Neural cell (in vitro differentiated cells): ENCODE measurements at regions not wholly inside any gene's neighbourhood (a gene's known extent, or its start where the extent isn't known, plus 50 kb on each side); places are given as distances from the start of the nearest gene placed in this dataset.

ENCODE experiments used
- H2AFZ ChIP-seq: fragments of 200-600, 300-800 bp; sonication (generic), shearing (Covaris generic); 2 replicates; pipeline ENCODE4 v1.6.0; 2014; ENCODE audit warnings: low read depth, mild to moderate bottlenecking, antibody characterized with exemption, low read length, moderate library complexity
- H3F3A ChIP-seq: fragments of 200-600 bp; shearing (Covaris generic); 2 replicates; pipeline ENCODE4 v1.6.1; 2016; ENCODE audit warnings: mild to moderate bottlenecking, moderate library complexity, mixed read lengths, antibody characterized with exemption, low read length; ENCODE audit not compliant: insufficient read depth, poor library complexity, severe bottlenecking
- H3K27ac ChIP-seq: fragments of 200-600, 300-800 bp; sonication (generic), shearing (Covaris generic); 2 replicates; pipeline ENCODE4 v1.5.1; 2014; ENCODE audit warnings: mild to moderate bottlenecking, low read length, moderate library complexity
- H3K27me3 ChIP-seq: fragments of 300-800, 200-600 bp; sonication (generic), shearing (Covaris generic); 2 replicates; pipeline ENCODE4 v1.6.0; 2014; ENCODE audit warnings: mild to moderate bottlenecking, low read depth, low read length, moderate library complexity; ENCODE audit not compliant: insufficient read depth
- H3K36me3 ChIP-seq: fragments of 300-800, 200-600 bp; sonication (generic), shearing (Covaris generic); 2 replicates; pipeline ENCODE4 v1.5.1; 2014; ENCODE audit warnings: mild to moderate bottlenecking, antibody characterized with exemption, low read length, moderate library complexity; ENCODE audit not compliant: insufficient read depth
- H3K4me2 ChIP-seq: fragments of 300-800, 200-600 bp; sonication (generic), shearing (Covaris generic); 2 replicates; pipeline ENCODE4 v1.6.0; 2014; ENCODE audit warnings: mild to moderate bottlenecking, low read length
- H3K4me3 ChIP-seq: fragments of 300-800, 200-600 bp; sonication (generic), shearing (Covaris generic); 2 replicates; pipeline ENCODE4 v1.5.1; 2014; ENCODE audit warnings: mild to moderate bottlenecking, low read length, moderate library complexity
- H3K79me2 ChIP-seq: fragments of 200-600 bp; shearing (Covaris generic); replicated peaks from 2 replicates; pipeline ENCODE4 v1.6.0; 2014; ENCODE audit warnings: mild to moderate bottlenecking, low read length, moderate library complexity; ENCODE audit not compliant: insufficient read depth
- H3K9ac ChIP-seq: fragments of 300-800, 200-600 bp; sonication (generic), shearing (Covaris generic); 2 replicates; pipeline ENCODE4 v1.6.1; 2016; ENCODE audit warnings: mild to moderate bottlenecking, low read length, mixed read lengths
- H3K9me2 ChIP-seq: fragments of 200-600 bp; shearing (Covaris generic); 2 replicates; pipeline ENCODE4 v1.6.1; 2016; ENCODE audit warnings: mild to moderate bottlenecking, low read length, mixed read lengths; ENCODE audit not compliant: insufficient read depth
- H3K9me3 ChIP-seq: fragments of 200-600, 300-800 bp; sonication (generic), shearing (Covaris generic); 2 replicates; pipeline ENCODE4 v1.6.1; 2016; ENCODE audit warnings: mild to moderate bottlenecking, mixed run types, low read length, moderate library complexity, mixed read lengths
- H4K20me1 ChIP-seq: fragments of 200-600 bp; shearing (Covaris generic); 2 replicates; pipeline ENCODE4 v1.6.1; 2016; ENCODE audit warnings: mild to moderate bottlenecking, mixed run types; ENCODE audit not compliant: insufficient read depth
- EP300 ChIP-seq: fragments of 450-650 bp; conservative IDR thresholded peaks from 2 replicates; pipeline ENCODE4 v1.6.1; 2014; ENCODE audit warnings: antibody characterized with exemption, mild to moderate bottlenecking, moderate library complexity; ENCODE audit not compliant: poor library complexity, severe bottlenecking
- EZH2 ChIP-seq: fragments of 200-600, 300-800 bp; shearing (Covaris generic), sonication (generic); IDR thresholded peaks from 2 replicates; pipeline ENCODE4 v1.6.1; 2014; ENCODE audit warnings: antibody characterized with exemption, low read length, borderline replicate concordance, mild to moderate bottlenecking; ENCODE audit not compliant: insufficient read depth, poor library complexity, severe bottlenecking
- MXI1 ChIP-seq: fragments of 450-650 bp; conservative IDR thresholded peaks from 2 replicates; pipeline ENCODE4 v1.6.1; 2014; ENCODE audit warnings: antibody characterized with exemption, mild to moderate bottlenecking; ENCODE audit not compliant: poor library complexity, severe bottlenecking
- POLR2AphosphoS5 ChIP-seq: IDR thresholded peaks from 2 replicates; pipeline ENCODE4 v1.6.1; 2012
- RAD21 ChIP-seq: fragments of 450-650 bp; conservative IDR thresholded peaks from 2 replicates; pipeline ENCODE4 v1.6.1; 2014; ENCODE audit warnings: antibody characterized with exemption, mild to moderate bottlenecking, moderate library complexity
- SMC3 ChIP-seq: fragments of 450-650 bp; conservative IDR thresholded peaks from 2 replicates; pipeline ENCODE4 v1.6.1; 2014; ENCODE audit warnings: antibody characterized with exemption, mild to moderate bottlenecking, moderate library complexity; ENCODE audit not compliant: poor library complexity
- TAF1 ChIP-seq: IDR thresholded peaks from 2 replicates; pipeline ENCODE4 v1.6.1; 2012; ENCODE audit warnings: low read depth
- TF ChIP-seq, protein P1 (sequence below): IDR thresholded peaks from 2 replicates; pipeline ENCODE4 v1.6.1; 2012; ENCODE audit warnings: borderline replicate concordance
- TF ChIP-seq, protein P2 (sequence below): fragments of 450-650 bp; IDR thresholded peaks from 2 replicates; pipeline ENCODE4 v1.5.1; 2014; ENCODE audit warnings: antibody characterized with exemption, mild to moderate bottlenecking, moderate library complexity; ENCODE audit not compliant: poor library complexity, severe bottlenecking

DNA sequence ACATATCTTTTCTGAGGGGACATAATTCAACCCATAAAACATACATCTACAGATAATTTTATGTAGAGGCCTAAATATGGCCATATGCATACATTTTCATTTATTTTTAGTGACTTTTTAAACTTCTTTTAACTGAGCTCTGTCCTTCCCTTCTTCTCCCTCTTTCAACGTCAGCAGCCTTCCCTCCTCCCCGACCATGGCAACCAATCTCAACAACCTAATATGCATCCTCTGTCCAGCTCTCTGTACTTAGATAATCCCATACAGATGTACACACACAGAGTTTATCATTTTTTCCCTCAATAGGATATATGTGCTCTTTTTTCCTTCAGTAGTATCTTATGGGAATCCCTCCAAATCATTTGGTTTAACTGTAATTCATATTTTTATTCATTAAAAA, 94.3 kb downstream of the CCDC71L start:
- no peak overlapping the region for H3K4me3 ChIP-seq
- H3K36me3 ChIP-seq = no peaks in the 10 kb centered on the region
- H3F3A ChIP-seq = no peaks in the 10 kb centered on the region
- H4K20me1 ChIP-seq = no peaks in the 10 kb centered on the region
- no peaks in the 10 kb centered on the region for H3K9me2 ChIP-seq
- no peaks in the 10 kb centered on the region for H3K27me3 ChIP-seq
- no peak overlapping the region for H2AFZ ChIP-seq
- TF ChIP-seq, protein P1, sequence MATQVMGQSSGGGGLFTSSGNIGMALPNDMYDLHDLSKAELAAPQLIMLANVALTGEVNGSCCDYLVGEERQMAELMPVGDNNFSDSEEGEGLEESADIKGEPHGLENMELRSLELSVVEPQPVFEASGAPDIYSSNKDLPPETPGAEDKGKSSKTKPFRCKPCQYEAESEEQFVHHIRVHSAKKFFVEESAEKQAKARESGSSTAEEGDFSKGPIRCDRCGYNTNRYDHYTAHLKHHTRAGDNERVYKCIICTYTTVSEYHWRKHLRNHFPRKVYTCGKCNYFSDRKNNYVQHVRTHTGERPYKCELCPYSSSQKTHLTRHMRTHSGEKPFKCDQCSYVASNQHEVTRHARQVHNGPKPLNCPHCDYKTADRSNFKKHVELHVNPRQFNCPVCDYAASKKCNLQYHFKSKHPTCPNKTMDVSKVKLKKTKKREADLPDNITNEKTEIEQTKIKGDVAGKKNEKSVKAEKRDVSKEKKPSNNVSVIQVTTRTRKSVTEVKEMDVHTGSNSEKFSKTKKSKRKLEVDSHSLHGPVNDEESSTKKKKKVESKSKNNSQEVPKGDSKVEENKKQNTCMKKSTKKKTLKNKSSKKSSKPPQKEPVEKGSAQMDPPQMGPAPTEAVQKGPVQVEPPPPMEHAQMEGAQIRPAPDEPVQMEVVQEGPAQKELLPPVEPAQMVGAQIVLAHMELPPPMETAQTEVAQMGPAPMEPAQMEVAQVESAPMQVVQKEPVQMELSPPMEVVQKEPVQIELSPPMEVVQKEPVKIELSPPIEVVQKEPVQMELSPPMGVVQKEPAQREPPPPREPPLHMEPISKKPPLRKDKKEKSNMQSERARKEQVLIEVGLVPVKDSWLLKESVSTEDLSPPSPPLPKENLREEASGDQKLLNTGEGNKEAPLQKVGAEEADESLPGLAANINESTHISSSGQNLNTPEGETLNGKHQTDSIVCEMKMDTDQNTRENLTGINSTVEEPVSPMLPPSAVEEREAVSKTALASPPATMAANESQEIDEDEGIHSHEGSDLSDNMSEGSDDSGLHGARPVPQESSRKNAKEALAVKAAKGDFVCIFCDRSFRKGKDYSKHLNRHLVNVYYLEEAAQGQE = no peak
- TF ChIP-seq RAD21 (no peak), EZH2 (no peak), MXI1 (no peak), POLR2AphosphoS5 (no peak), TAF1 (no peak), SMC3 (no peak), EP300 (no peak)
- TF ChIP-seq, protein P2, sequence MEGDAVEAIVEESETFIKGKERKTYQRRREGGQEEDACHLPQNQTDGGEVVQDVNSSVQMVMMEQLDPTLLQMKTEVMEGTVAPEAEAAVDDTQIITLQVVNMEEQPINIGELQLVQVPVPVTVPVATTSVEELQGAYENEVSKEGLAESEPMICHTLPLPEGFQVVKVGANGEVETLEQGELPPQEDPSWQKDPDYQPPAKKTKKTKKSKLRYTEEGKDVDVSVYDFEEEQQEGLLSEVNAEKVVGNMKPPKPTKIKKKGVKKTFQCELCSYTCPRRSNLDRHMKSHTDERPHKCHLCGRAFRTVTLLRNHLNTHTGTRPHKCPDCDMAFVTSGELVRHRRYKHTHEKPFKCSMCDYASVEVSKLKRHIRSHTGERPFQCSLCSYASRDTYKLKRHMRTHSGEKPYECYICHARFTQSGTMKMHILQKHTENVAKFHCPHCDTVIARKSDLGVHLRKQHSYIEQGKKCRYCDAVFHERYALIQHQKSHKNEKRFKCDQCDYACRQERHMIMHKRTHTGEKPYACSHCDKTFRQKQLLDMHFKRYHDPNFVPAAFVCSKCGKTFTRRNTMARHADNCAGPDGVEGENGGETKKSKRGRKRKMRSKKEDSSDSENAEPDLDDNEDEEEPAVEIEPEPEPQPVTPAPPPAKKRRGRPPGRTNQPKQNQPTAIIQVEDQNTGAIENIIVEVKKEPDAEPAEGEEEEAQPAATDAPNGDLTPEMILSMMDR = no peak
- no peak overlapping the region for H3K9ac ChIP-seq
- no peaks in the 10 kb centered on the region for H3K9me3 ChIP-seq
- H3K4me2 ChIP-seq = no peak overlapping the region
- H3K79me2 ChIP-seq = no peaks in the 10 kb centered on the region
- no peak overlapping the region for H3K27ac ChIP-seq

DNA sequence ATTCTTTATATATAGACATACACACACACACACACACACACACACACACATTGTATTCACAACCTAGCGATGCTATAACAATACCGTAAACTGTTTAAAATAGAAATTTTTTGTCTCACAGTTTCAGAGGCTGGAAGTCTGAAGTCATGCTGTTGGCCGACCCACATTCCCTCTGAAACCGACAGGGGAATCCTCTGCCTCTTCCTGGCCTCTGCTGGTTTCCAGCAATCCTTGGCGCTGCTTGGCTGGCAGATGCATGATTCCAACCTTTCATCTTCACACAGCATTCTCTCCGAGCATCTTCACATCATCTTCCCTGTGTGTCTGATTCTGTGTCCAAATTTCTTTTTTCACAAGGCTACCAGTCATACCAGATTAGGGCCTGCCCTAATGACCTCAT, 94.8 kb downstream of the CCDC71L start:
- TF ChIP-seq RAD21 (no peak), EZH2 (no peak), POLR2AphosphoS5 (no peak), TAF1 (no peak), SMC3 (no peak), EP300 (no peak), MXI1 (no peak)
- TF ChIP-seq, protein P2 = no peak
- TF ChIP-seq, protein P1 = no peak

More for the DNA sequence above, 94.8 kb downstream of the CCDC71L start:
- Histone ChIP-seq H3F3A (no peaks in the 10 kb centered on the region), H3K9ac (no peak overlapping the region), H2AFZ (no peak overlapping the region), H3K27ac (no peak overlapping the region), H3K36me3 (no peaks in the 10 kb centered on the region), H4K20me1 (no peaks in the 10 kb centered on the region), H3K9me3 (no peaks in the 10 kb centered on the region), H3K27me3 (no peaks in the 10 kb centered on the region), H3K79me2 (no peaks in the 10 kb centered on the region), H3K9me2 (no peaks in the 10 kb centered on the region), H3K4me3 (no peak overlapping the region), H3K4me2 (no peak overlapping the region)
